ENCODE measurements at regions not wholly inside any gene's neighbourhood (a gene's known extent, or its start where the extent isn't known, plus 50 kb on each side); places are given as distances from the start of the nearest gene placed in this dataset.

DNA sequence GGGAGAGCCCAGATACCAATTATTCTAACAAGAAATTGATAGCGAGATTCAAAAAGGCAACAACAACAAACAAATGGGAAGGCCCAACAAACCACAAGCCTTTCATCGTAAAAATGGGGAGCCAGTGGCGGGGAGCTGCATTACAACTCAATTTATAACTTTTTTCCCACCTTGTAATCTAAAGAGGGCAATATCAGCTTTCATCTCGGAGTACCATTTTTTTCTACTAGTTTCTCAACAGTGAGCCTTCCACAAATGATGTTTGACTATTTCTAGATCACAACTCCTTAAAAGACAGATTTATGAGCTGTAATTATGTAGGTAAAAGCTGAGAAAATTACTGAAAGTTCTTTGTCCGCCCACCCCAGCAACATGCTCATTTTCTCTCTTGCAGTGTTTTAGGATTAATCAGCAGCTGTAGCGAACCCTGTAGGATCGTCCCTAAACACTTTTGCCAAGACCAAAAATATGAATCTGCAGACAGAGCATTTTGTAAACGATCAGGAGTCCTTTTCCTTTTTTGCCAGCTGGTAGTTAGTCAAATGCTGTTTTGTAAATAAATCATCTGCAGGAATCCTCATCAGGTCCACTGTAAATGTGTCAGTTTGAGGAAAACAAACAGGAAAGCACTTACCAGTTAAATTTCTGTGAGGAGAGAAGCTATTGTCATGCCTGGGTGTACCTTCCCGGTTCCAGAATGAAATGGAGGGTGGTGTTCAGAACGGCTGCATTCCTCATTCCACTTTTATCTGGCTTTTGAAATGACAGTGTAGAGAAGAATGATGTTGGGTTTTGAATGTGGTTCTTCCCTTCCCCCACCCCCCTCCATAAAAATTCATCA is 53.2 kb downstream of the EEF1B2 start:
- H4K20me1 ChIP-seq, result no peaks in the 10 kb centered on the region
- H3K9ac ChIP-seq, result no peak overlapping the region
- no peak for TF ChIP-seq Cebpa-rat (IDR thresholded peaks at IDR 0.05)
- H3K27me3 ChIP-seq, result peaks cover 0 to 55% (median 0%) of the 10 kb centered on the region in 11 experiments; a peak in 7 of 22 replicates
- H3K9me3 ChIP-seq (replicated peaks in 1 of 11), result no peaks in the 10 kb centered on the region; a peak in 1 of 22 replicates
- H3K36me3 ChIP-seq, result no peaks in the 10 kb centered on the region
- no peak overlapping the region for H3K4me3 ChIP-seq
- peaks cover 8 to 19% (median 12%) of the 10 kb centered on the region in 10 experiments for H3K4me1 ChIP-seq
- no peak overlapping the region for H3K27ac ChIP-seq
- H3K4me2 ChIP-seq, result no peak overlapping the region

- H3K27ac ChIP-seq, result no peak overlapping the region
- H3K4me1 ChIP-seq, result peaks cover 13 to 25% (median 18%) of the 10 kb centered on the region in 10 experiments
- no peak overlapping the region for H3K9ac ChIP-seq
- H3K4me2 ChIP-seq, result no peak overlapping the region
- H3K9me3 ChIP-seq (replicated peaks in 1 of 11), result no peaks in the 10 kb centered on the region; a peak in 1 of 22 replicates
- TF ChIP-seq Cebpa-rat (IDR thresholded peaks at IDR 0.05), result no peak
- no peaks in the 10 kb centered on the region for H3K36me3 ChIP-seq
- peaks cover 0 to 60% (median 0%) of the 10 kb centered on the region in 11 experiments; a peak in 7 of 22 replicates for H3K27me3 ChIP-seq
- H3K4me3 ChIP-seq, result no peak overlapping the region
- no peaks in the 10 kb centered on the region for H4K20me1 ChIP-seq
Measured at GRCh38 chr2:206213514-206213845, 53.8 kb downstream of the EEF1B2 start.

GRCh38 chr2:206217166-206217565 is 57.3 kb upstream of the ZDBF2 start:
- no peaks in the 10 kb centered on the region for H3K36me3 ChIP-seq
- H3K4me1 ChIP-seq, result peaks cover 23 to 43% (median 35%) of the 10 kb centered on the region in 10 experiments
- TF ChIP-seq Cebpa-rat (IDR thresholded peaks at IDR 0.05), result no peak
- peak overlapping the region; percentile 69 to 91 (median 81); a peak in 21 of 22 replicates for H3K4me2 ChIP-seq
- H4K20me1 ChIP-seq, result no peaks in the 10 kb centered on the region
- peak overlapping the region in 2 of 10 experiments; percentile 1 to 26; a peak in 1 of 20 replicates for H3K4me3 ChIP-seq
- peaks cover 0 to 72% (median 0%) of the 10 kb centered on the region in 11 experiments; a peak in 7 of 22 replicates for H3K27me3 ChIP-seq
- H3K27ac ChIP-seq, result peak overlapping the region in 4 of 11 experiments; percentile 55 to 69 (median 60); a peak in 9 of 22 replicates
- H3K9me3 ChIP-seq (replicated peaks in 1 of 11), result peaks cover 11 to 20% (median 15%) of the 10 kb centered on the region in 11 experiments
- peak overlapping the region in 3 of 11 experiments; percentile 19 to 40 (median 27); a peak in 2 of 22 replicates for H3K9ac ChIP-seq

DNA sequence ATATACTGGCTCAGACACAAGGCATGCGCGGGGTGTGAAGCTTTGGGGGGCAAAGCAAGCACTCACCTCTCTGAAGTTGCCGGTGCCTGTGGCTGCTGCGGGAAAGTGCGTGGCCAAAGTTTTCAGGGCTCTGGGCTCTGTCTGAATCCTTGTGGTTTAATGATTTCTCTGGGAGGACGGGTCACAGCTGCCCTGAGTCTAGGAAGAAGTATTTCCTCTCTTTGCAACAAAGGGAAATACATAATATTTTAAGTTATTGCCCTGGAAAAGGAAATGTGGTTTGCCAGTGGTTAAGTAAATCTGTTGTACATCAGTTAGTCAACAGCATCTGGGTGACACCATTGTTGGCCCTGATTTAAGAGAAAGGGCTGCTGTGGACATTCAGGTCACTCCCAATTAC is 56.7 kb upstream of the ZDBF2 start:
- no peak for TF ChIP-seq Cebpa-rat (IDR thresholded peaks at IDR 0.05)
- Histone ChIP-seq H3K4me3 (peak overlapping the region in 2 of 10 experiments; percentile 10 to 26; a peak in 1 of 20 replicates), H3K4me2 (peak overlapping the region; percentile 69 to 91 (median 81))

GRCh38 chr2:206218156-206218555 is 56.3 kb upstream of the ZDBF2 start:
- TF ChIP-seq Cebpa-rat (IDR thresholded peaks at IDR 0.05), result no peak
- peak overlapping the region in 7 of 11 experiments; percentile 2 to 69 (median 57); a peak in 13 of 22 replicates for H3K27ac ChIP-seq
- peak overlapping the region in 2 of 11 experiments; percentile 9 to 34; a peak in 2 of 22 replicates for H3K9ac ChIP-seq
- H3K9me3 ChIP-seq (replicated peaks in 1 of 11), result peaks cover 11 to 28% (median 17%) of the 10 kb centered on the region in 11 experiments
- H4K20me1 ChIP-seq, result no peaks in the 10 kb centered on the region
- peak overlapping the region; percentile 69 to 91 (median 81) for H3K4me2 ChIP-seq
- H3K27me3 ChIP-seq, result peaks cover 0 to 62% (median 0%) of the 10 kb centered on the region in 11 experiments; a peak in 6 of 22 replicates
- H3K4me1 ChIP-seq, result peaks cover 23 to 45% (median 35%) of the 10 kb centered on the region in 10 experiments
- H3K36me3 ChIP-seq, result no peaks in the 10 kb centered on the region
- peak overlapping the region in 2 of 10 experiments; percentile 10 to 26; a peak in 2 of 20 replicates for H3K4me3 ChIP-seq

More for the DNA sequence above, 56.7 kb upstream of the ZDBF2 start:
- Histone ChIP-seq H3K4me1 (peaks cover 23 to 45% (median 35%) of the 10 kb centered on the region in 10 experiments), H3K27me3 (peaks cover 0 to 66% (median 0%) of the 10 kb centered on the region in 11 experiments; a peak in 7 of 22 replicates), H3K9ac (peak overlapping the region in 4 of 11 experiments; percentile 5 to 27 (median 14); a peak in 1 of 22 replicates), H3K36me3 (no peaks in the 10 kb centered on the region), H4K20me1 (no peaks in the 10 kb centered on the region), H3K9me3 (replicated peaks in 1 of 11) (peaks cover 11 to 25% (median 15%) of the 10 kb centered on the region in 11 experiments), H3K27ac (peak overlapping the region in 7 of 11 experiments; percentile 11 to 69 (median 57); a peak in 11 of 22 replicates)

DNA sequence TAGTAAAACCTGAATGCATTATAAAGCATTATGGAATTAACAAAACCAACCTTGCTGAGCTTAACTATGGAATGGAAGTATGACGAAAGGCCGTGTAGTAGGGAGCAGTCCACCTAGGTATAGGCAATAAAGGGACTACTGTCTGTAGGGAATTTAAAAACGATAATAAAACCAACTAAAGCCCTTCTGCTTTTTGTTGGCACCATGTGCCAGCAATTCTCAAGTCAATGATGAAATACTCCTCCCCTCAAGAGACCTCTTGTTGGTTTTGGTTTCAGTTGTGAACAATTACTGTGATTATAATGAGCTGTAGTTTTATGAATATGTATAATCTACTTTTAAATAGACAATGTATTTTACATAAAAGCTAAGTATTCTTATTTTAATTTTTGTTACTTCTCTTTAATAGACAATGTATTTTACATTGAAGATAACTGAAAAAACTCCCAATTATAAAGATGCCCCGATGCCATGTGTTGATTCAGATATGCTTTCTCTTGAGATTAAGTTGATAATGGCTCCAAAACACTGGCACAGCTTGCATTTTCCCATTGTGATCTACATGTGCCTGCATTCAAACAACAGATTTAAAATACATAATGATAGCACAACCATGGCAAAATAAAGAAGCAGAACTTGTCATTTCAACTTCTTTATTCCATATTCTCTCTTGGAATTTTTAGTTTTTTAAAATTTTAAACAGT is 55.5 kb upstream of the ZDBF2 start:
- peaks cover 11 to 28% (median 17%) of the 10 kb centered on the region in 11 experiments for H3K9me3 ChIP-seq (replicated peaks in 1 of 11)
- peak in 4 of 11 experiments; percentile 53 to 72 (median 65); a peak in 2 of 22 replicates for TF ChIP-seq Cebpa-rat (IDR thresholded peaks at IDR 0.05)
- no peaks in the 10 kb centered on the region for H4K20me1 ChIP-seq
- no peaks in the 10 kb centered on the region for H3K36me3 ChIP-seq
- H3K4me1 ChIP-seq, result peaks cover 23 to 45% (median 35%) of the 10 kb centered on the region in 10 experiments
- H3K27ac ChIP-seq, result peak overlapping the region in 7 of 11 experiments; percentile 2 to 69 (median 57); a peak in 13 of 22 replicates
- H3K9ac ChIP-seq, result no peak overlapping the region; a peak in 1 of 22 replicates
- H3K4me2 ChIP-seq, result peak overlapping the region; percentile 69 to 91 (median 81)
- peak overlapping the region in 1 of 10 experiments; percentile 26; a peak in 2 of 20 replicates for H3K4me3 ChIP-seq
- H3K27me3 ChIP-seq, result peaks cover 0 to 54% (median 0%) of the 10 kb centered on the region in 11 experiments; a peak in 6 of 22 replicates

- peak overlapping the region in 6 of 11 experiments; percentile 23 to 91 (median 82); a peak in 6 of 22 replicates for H3K4me2 ChIP-seq
- peaks cover 0 to 51% (median 0%) of the 10 kb centered on the region in 11 experiments; a peak in 6 of 22 replicates for H3K27me3 ChIP-seq
- H3K9ac ChIP-seq, result no peak overlapping the region
- no peak for TF ChIP-seq Cebpa-rat (IDR thresholded peaks at IDR 0.05)
- H3K4me1 ChIP-seq, result peaks cover 23 to 45% (median 35%) of the 10 kb centered on the region in 10 experiments
- H3K36me3 ChIP-seq, result no peaks in the 10 kb centered on the region
- peak overlapping the region in 2 of 11 experiments; percentile 60 to 69; a peak in 2 of 22 replicates for H3K27ac ChIP-seq
- H4K20me1 ChIP-seq, result no peaks in the 10 kb centered on the region
- H3K9me3 ChIP-seq (replicated peaks in 1 of 11), result peaks cover 11 to 28% (median 17%) of the 10 kb centered on the region in 11 experiments
- H3K4me3 ChIP-seq, result no peak overlapping the region
Measured at GRCh38 chr2:206219957-206220356, 54.5 kb upstream of the ZDBF2 start.

DNA sequence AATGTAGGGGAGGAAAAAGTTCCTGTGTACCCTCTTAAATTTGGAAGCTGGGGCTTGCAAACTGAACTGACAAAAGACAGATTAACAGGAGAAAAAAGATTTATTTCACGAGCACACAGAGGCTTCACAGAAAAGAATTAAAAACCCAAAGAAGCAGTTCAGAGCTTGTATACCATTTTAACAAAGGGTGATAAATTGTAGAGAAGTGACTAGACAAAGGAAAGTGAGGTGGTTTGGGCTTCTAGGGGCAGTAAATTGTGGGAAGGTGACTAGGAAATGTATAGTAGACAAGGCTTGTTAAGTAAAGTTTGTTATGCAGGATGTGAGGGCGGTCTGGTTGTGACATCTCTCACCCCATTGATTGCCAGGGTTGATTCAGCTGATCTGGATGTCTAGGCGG is 53.5 kb upstream of the ZDBF2 start:
- Histone ChIP-seq H3K9ac (no peak overlapping the region), H3K4me1 (peaks cover 23 to 45% (median 35%) of the 10 kb centered on the region in 10 experiments), H3K4me3 (no peak overlapping the region), H3K27me3 (peaks cover 0 to 40% (median 0%) of the 10 kb centered on the region in 11 experiments; a peak in 6 of 22 replicates), H3K9me3 (replicated peaks in 1 of 11) (peaks cover 11 to 28% (median 17%) of the 10 kb centered on the region in 11 experiments), H3K4me2 (no peak overlapping the region), H4K20me1 (no peaks in the 10 kb centered on the region), H3K36me3 (no peaks in the 10 kb centered on the region), H3K27ac (no peak overlapping the region; a peak in 1 of 22 replicates)
- no peak for TF ChIP-seq Cebpa-rat (IDR thresholded peaks at IDR 0.05)

All from BLaER1 treated with 17β-estradiol and CSF1 and Interleukin-3, amounts not matched to agents 10 nM and 100 nM (cell line).